Right atrium auricular region (tissue), 2 donors: ENCODE measurements at regions not wholly inside any gene's neighbourhood (a gene's known extent, or its start where the extent isn't known, plus 50 kb on each side); places are given as distances from the start of the nearest gene placed in this dataset.

Source experiments
- DNase-seq: peaks from one replicate; pipeline ENCODE4 v3.0.0-alpha.2; 2019; ENCODE audit warnings: low spot score
- H3K27ac ChIP-seq, 2 donors: fragments of 200-600 bp; sonication (generic); 1 replicate in 1 of 2; 2 replicates in 1 of 2; pipeline ENCODE4 v1.5.1; 2016 to 2019
- H3K27me3 ChIP-seq, 2 donors: fragments of 200-600 bp; sonication (generic); one replicate each; pipeline versions ENCODE4 v1.5.1 to v1.6.0; 2017 to 2019
- H3K36me3 ChIP-seq: fragments of 200-600 bp; sonication (generic); one replicate; pipeline ENCODE4 v1.5.1; 2016
- H3K4me1 ChIP-seq, 2 donors: fragments of 200-600 bp; sonication (generic); one replicate each; pipeline versions ENCODE4 v1.5.1 to v1.6.0; 2017 to 2019
- H3K4me3 ChIP-seq, 2 donors: fragments of 200-600 bp; sonication (generic); 1 replicate in 1 of 2; 2 replicates in 1 of 2; pipeline ENCODE4 v1.5.1; 2017 to 2019; ENCODE audit warnings: mild to moderate bottlenecking in 1 of 2, moderate library complexity in 1 of 2
- H3K9me3 ChIP-seq, 2 donors: fragments of 200-600 bp; sonication (generic); one replicate each; pipeline ENCODE4 v1.5.1; 2019
- TF ChIP-seq, protein P1 (sequence below), 2 donors: fragments of 200-600 bp; sonication (generic); IDR thresholded peaks; one replicate each; pipeline ENCODE4 v1.5.1; 2019; ENCODE audit warnings: antibody characterized with exemption in 2 of 2

DNA sequence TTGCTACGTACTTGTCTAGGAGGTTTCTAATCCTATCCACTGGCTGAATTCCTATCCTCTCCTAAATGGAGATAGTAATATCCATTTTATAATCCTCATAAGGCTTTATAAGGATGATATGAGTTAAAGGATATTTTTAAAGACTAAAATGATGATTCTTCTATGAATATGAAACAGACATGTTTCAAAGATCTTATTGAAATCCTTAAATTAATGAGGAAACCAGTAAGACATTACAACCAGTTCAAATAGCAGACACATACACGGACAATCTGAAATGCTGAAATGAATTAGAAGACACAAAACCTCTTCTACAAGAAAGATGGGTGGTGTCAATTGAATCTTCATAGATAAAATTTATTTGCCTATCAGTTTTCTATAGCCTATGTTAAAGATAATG, 132.9 kb upstream of the ANK3 start:
- TF ChIP-seq, protein P1, sequence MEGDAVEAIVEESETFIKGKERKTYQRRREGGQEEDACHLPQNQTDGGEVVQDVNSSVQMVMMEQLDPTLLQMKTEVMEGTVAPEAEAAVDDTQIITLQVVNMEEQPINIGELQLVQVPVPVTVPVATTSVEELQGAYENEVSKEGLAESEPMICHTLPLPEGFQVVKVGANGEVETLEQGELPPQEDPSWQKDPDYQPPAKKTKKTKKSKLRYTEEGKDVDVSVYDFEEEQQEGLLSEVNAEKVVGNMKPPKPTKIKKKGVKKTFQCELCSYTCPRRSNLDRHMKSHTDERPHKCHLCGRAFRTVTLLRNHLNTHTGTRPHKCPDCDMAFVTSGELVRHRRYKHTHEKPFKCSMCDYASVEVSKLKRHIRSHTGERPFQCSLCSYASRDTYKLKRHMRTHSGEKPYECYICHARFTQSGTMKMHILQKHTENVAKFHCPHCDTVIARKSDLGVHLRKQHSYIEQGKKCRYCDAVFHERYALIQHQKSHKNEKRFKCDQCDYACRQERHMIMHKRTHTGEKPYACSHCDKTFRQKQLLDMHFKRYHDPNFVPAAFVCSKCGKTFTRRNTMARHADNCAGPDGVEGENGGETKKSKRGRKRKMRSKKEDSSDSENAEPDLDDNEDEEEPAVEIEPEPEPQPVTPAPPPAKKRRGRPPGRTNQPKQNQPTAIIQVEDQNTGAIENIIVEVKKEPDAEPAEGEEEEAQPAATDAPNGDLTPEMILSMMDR (IDR thresholded peaks at IDR 0.05), result no peak
- Histone ChIP-seq H3K27ac (no peak overlapping the region), H3K9me3 (no peaks in the 10 kb centered on the region), H3K4me3 (no peak overlapping the region), H3K27me3 (no peaks in the 10 kb centered on the region), H3K36me3 (no peaks in the 10 kb centered on the region), H3K4me1 (peaks cover 0 to 8% of the 10 kb centered on the region in 2 donors)
- no peak for DNase-seq

DNA sequence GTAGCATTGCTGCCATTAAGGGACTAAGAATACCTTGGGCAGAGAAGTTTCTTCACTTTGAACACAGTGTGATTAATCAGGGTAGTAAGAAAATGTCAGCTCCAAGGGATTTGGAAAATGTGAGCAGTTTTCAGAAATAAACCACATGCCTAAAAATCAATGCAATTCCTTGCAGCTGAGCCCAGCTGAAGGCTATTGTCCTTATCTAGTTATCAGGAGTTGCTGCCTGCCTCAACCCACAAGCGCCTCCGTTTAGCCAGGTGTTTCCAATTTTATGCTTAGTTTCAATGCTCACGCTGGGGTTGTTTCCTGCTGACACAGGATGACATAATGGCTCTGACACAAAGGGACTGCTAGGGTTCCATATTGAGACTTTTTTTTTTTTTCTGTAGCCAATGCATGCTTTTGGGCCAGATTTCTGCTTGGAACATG, 132.3 kb upstream of the ANK3 start:
- TF ChIP-seq, protein P1 (IDR thresholded peaks at IDR 0.05), result no peak
- H3K36me3 ChIP-seq, result no peaks in the 10 kb centered on the region
- no peaks in the 10 kb centered on the region for H3K27me3 ChIP-seq
- H3K9me3 ChIP-seq, result no peaks in the 10 kb centered on the region
- DNase-seq, result no peak
- H3K27ac ChIP-seq, result no peak overlapping the region
- peaks cover 0 to 8% of the 10 kb centered on the region in 2 donors for H3K4me1 ChIP-seq
- no peak overlapping the region for H3K4me3 ChIP-seq

DNA sequence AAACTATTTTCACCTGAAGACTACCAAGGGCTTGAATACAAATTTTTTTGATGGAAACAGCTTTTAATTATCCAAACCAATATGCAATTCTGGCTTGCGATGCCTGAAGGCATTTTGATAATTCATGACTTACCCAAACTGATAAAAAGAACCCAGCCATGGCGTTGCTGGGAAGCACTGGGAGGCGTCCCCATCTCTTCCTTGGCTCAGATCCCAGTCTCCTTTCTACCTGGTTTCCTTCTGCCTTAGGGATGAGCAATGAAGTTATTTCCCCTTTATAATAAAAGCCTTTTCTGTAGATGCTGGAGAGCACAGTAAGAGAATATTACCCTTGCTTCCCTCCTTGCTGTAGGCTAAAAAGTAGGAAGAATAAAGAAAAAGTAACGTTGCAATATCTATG, 129.1 kb upstream of the ANK3 start:
- Histone ChIP-seq H3K4me3 (no peak overlapping the region), H3K4me1 (peaks cover 0 to 8% of the 10 kb centered on the region in 2 donors), H3K36me3 (no peaks in the 10 kb centered on the region), H3K27ac (no peak overlapping the region), H3K9me3 (no peaks in the 10 kb centered on the region), H3K27me3 (no peaks in the 10 kb centered on the region)
- DNase-seq, result no peak
- TF ChIP-seq, protein P1 (IDR thresholded peaks at IDR 0.05), result no peak

DNA sequence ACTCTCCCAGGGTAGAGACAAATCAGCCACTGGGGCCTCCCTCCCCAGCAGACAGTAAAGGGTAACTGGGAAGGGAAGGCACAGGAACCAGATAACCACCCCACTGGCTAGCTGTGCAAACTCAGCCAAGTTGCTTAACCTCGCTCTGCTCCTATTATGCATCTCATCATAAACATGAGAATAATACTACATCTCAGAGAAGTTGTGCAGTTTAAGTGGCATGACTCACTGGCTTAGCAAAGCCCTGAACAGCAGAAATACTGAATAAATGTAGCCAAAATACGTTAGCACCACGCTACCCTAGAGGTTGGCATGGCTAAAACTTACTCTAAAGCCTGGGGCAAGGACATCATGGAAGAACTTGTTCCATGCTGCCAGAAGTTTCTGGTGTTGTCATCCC, 128.1 kb upstream of the ANK3 start:
- TF ChIP-seq, protein P1 (IDR thresholded peaks at IDR 0.05), result no peak
- no peak for DNase-seq
- H3K4me3 ChIP-seq, result no peak overlapping the region
- peaks cover 0 to 8% of the 10 kb centered on the region in 2 donors for H3K4me1 ChIP-seq
- H3K27me3 ChIP-seq, result no peaks in the 10 kb centered on the region
- no peaks in the 10 kb centered on the region for H3K9me3 ChIP-seq
- H3K36me3 ChIP-seq, result no peaks in the 10 kb centered on the region
- H3K27ac ChIP-seq, result no peak overlapping the region

DNA sequence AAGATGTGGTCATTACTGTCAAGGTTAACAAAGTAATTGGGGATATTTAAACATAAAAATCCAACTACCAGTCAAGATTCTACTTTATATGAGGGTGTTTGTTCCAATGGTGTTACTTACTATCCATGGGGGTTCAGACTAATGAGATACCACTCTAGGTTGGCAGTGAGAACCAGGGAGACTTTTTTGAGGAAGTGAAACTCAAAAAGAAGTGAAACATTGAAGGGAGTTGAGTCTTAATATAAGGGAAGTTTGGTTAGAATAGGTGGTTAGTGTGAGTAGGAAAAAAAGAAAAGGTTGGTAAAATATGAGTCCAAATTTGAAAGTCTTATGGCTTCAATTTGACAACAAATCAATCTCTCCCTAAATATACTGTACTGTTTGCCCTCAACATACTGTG, 123.6 kb upstream of the ANK3 start:
- Histone ChIP-seq H3K27ac (no peak overlapping the region), H3K4me3 (no peak overlapping the region), H3K27me3 (no peaks in the 10 kb centered on the region), H3K36me3 (no peaks in the 10 kb centered on the region), H3K4me1 (peaks cover 0 to 8% of the 10 kb centered on the region in 2 donors), H3K9me3 (no peaks in the 10 kb centered on the region)
- TF ChIP-seq, protein P1 (IDR thresholded peaks at IDR 0.05), result no peak
- DNase-seq, result no peak

DNA sequence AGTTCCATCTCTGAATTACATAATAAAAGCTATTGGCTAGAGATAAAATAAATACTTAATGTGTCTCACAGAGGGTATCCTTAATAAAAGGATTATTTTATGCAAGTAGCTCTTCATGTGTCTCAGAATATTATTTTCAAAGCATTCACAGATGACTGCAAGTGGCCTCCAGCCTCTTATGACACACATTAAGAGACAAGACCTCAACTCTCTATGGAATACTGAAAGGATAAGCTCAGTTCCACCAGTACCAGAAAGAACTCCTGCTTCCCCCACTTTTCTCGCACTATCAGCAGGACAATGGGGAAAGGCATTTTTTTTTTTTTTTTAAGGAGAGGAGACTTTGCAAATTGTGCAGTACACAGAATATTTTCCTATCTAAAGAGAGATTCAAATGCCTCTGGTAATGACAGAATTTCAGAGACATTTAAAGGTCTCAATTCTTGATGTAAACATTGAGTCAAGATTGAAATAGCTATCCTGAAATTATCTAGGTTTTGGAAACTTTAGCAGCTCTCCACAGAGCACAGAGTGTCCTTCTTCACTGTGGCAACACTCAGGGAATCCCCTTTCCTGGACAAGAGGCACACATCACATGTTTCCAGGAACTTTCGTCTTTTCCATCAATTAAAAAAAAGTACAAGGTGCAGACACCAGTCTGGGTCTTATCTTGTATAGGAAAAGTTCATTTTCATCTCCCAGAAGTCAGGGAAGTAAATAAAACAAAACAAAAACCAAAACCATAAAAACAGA, 122.0 kb upstream of the ANK3 start:
- no peaks in the 10 kb centered on the region for H3K36me3 ChIP-seq
- no peaks in the 10 kb centered on the region for H3K27me3 ChIP-seq
- H3K9me3 ChIP-seq, result no peaks in the 10 kb centered on the region
- no peak overlapping the region for H3K27ac ChIP-seq
- H3K4me3 ChIP-seq, result no peak overlapping the region
- TF ChIP-seq, protein P1 (IDR thresholded peaks at IDR 0.05), result no peak
- H3K4me1 ChIP-seq, result peaks cover 0 to 11% of the 10 kb centered on the region in 2 donors
- no peak for DNase-seq
